Left ventricle myocardium superior (tissue), 1 donor: ENCODE measurements at regions not wholly inside any gene's neighbourhood (a gene's known extent, or its start where the extent isn't known, plus 50 kb on each side); places are given as distances from the start of the nearest gene placed in this dataset.
"Not testable (repeated sequence)": the region's sequence is repeated elsewhere in the genome, so short reads cannot be mapped to it uniquely, and the experiment has no call there.

Experiments
- ATAC-seq: fragments of 200-7000 bp; cut with Tn5 transposase; one replicate; pipeline ENCODE4 v1.9.1; 2020; ENCODE audit warnings: mild to moderate bottlenecking, moderate library complexity
- DNase-seq: peaks from one replicate; pipeline ENCODE4 v3.0.0-alpha.2; 2020
- intact Hi-C: fragments of 100-400 bp; cut with micrococcal nuclease; formaldehyde crosslinking; loops from one replicate; pipeline ENCODE4 v1.11.0; 2022
- donor health status: DM: no; HTN: yes; CAD: no; lungs with severe emphysema.

GRCh38 chr20:29496767-29497166 lies 1760.7 kb upstream of the DEFB115 start:
- intact Hi-C loops, ATAC-seq: not testable (repeated sequence)
- peak; percentile 13 for DNase-seq

GRCh38 chr20:29497261-29497671 lies 1760.2 kb upstream of the DEFB115 start:
- intact Hi-C loops, result no loop called here
- DNase-seq (peak; percentile 26), ATAC-seq (no peak)

- intact Hi-C loops, result not testable (repeated sequence)
Observed at GRCh38 chr20:29497684-29498083, 1759.8 kb upstream of the DEFB115 start.

GRCh38 chr20:29500738-29501137 lies 1756.7 kb upstream of the DEFB115 start:
- DNase-seq, ATAC-seq, intact Hi-C loops: not testable (repeated sequence)

More at GRCh38 chr20:29497684-29498083, 1759.8 kb upstream of the DEFB115 start:
- DNase-seq, result peak; percentile 22
- not testable (repeated sequence) for ATAC-seq

- intact Hi-C loops, DNase-seq, ATAC-seq: not testable (repeated sequence)
Observed at GRCh38 chr20:29514634-29515033, 1742.8 kb upstream of the DEFB115 start.

- peak; percentile 29 for DNase-seq
- ATAC-seq, intact Hi-C loops: not testable (repeated sequence)
Observed at GRCh38 chr20:29516847-29517246, 1740.6 kb upstream of the DEFB115 start.

GRCh38 chr20:29519610-29520241 lies 1737.7 kb upstream of the DEFB115 start:
- ATAC-seq, DNase-seq, intact Hi-C loops: not testable (repeated sequence)

GRCh38 chr20:29533566-29534177 lies 1723.8 kb upstream of the DEFB115 start:
- DNase-seq, intact Hi-C loops, ATAC-seq: not testable (repeated sequence)

GRCh38 chr20:29566901-29567635 lies 1690.4 kb upstream of the DEFB115 start:
- intact Hi-C loops, ATAC-seq, DNase-seq: not testable (repeated sequence)

GRCh38 chr20:29567671-29568070 lies 1689.8 kb upstream of the DEFB115 start:
- intact Hi-C loops, DNase-seq, ATAC-seq: not testable (repeated sequence)

- DNase-seq, intact Hi-C loops, ATAC-seq: not testable (repeated sequence)
Observed at GRCh38 chr20:29570126-29570525, 1687.3 kb upstream of the DEFB115 start.

GRCh38 chr20:29589530-29589929 lies 1667.9 kb upstream of the DEFB115 start:
- intact Hi-C loops, DNase-seq, ATAC-seq: not testable (repeated sequence)

GRCh38 chr20:29604163-29604562 lies 1653.3 kb upstream of the DEFB115 start:
- intact Hi-C loops, result not testable (repeated sequence)

GRCh38 chr20:29606171-29606570 lies 1651.3 kb upstream of the DEFB115 start:
- DNase-seq, intact Hi-C loops, ATAC-seq: not testable (repeated sequence)

More at GRCh38 chr20:29604163-29604562, 1653.3 kb upstream of the DEFB115 start:
- DNase-seq, ATAC-seq: not testable (repeated sequence)

- ATAC-seq, DNase-seq, intact Hi-C loops: not testable (repeated sequence)
Observed at GRCh38 chr20:29629395-29629794, 1628.1 kb upstream of the DEFB115 start.
